ENCODE measurements at regions not wholly inside any gene's neighbourhood (a gene's known extent, or its start where the extent isn't known, plus 50 kb on each side); places are given as distances from the start of the nearest gene placed in this dataset.

DNA sequence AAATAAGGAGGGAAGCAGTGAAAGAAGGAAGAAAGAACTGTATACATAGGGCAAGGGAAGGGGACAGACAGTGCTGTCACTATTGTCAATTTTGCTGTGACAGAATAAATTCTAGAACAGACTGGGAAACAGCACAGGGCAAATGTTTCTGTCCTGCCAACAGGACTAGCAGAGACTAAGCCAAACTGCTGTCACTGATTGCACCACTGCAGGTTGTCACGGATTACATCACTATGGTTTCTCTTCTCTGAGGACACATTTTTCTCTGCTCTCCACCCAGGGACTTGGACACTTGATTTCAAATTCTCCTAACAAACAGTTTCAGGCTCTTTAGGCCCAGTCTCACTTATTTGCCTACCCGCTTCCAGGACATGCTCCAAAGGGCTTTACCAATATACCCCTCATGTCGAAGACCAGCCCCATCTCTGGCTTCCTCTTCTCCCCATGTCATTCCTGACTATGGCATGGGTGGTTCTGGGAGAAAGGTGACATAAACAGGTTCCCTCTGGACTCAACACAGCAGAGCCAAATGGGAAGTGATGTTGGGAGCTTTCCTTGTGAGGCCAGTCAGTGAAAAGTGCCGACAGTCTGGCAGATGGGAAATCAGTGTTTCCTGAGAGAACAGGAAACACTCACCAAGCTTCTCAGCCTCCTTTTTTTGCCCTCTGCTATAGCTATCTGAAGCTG is 70.2 kb upstream of the ST3GAL6 start:
- TF ChIP-seq SMC3 (IDR thresholded peaks at IDR 0.05; ENCODE audit: low read depth, low read length) (no peak), POLR2A (IDR thresholded peaks at IDR 0.05; ENCODE audit: low read depth, low read length) (no peak)
- TF ChIP-seq, protein P1, sequence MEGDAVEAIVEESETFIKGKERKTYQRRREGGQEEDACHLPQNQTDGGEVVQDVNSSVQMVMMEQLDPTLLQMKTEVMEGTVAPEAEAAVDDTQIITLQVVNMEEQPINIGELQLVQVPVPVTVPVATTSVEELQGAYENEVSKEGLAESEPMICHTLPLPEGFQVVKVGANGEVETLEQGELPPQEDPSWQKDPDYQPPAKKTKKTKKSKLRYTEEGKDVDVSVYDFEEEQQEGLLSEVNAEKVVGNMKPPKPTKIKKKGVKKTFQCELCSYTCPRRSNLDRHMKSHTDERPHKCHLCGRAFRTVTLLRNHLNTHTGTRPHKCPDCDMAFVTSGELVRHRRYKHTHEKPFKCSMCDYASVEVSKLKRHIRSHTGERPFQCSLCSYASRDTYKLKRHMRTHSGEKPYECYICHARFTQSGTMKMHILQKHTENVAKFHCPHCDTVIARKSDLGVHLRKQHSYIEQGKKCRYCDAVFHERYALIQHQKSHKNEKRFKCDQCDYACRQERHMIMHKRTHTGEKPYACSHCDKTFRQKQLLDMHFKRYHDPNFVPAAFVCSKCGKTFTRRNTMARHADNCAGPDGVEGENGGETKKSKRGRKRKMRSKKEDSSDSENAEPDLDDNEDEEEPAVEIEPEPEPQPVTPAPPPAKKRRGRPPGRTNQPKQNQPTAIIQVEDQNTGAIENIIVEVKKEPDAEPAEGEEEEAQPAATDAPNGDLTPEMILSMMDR (conservative IDR thresholded peaks at IDR 0.05; ENCODE audit: low read depth, low read length), result no peak
